HCT116 (cell line): ENCODE measurements at regions not wholly inside any gene's neighbourhood (a gene's known extent, or its start where the extent isn't known, plus 50 kb on each side); places are given as distances from the start of the nearest gene placed in this dataset.

Source experiments
- ATAC-seq: fragments of 200-7000 bp; cut with Tn5 transposase; 2 replicates; pipeline ENCODE4 v1.9.1; 2020; ENCODE audit warnings: mild to moderate bottlenecking, moderate library complexity
- BruUV-seq: library from RNA; stranded (reverse); fragments of 400-500 nt; replicated peaks from 2 replicates; lab custom pipeline; 2021; lab: Mats Ljungman, UMichigan
- CTCF ChIA-PET: fragments of 300-600 bp; sonication (Branson Sonifier 250); formaldehyde crosslinking; loops from one replicate; lab custom pipeline; 2021; ENCODE audit warnings: antibody characterized with exemption; lab: Charles Lee
- POLR2A ChIA-PET: fragments of 300-600, 350-600 bp; sonication (Branson Sonifier 250); formaldehyde crosslinking; loops from one replicate; lab custom pipeline; 2021; ENCODE audit warnings: antibody characterized with exemption; lab: Charles Lee
- RAD21 ChIA-PET, 2 experiments: fragments of 300-600 bp; sonication (Branson Sonifier 250); formaldehyde crosslinking; loops; one replicate each; lab custom pipeline; 2023; ENCODE audit warnings: low total read pairs in 2 of 2; ENCODE audit not compliant: uncharacterized antibody in 2 of 2, unreplicated experiment in 2 of 2, low non-redundant PET in 1 of 2; lab: Charles Lee
- DNase-seq: peaks from one replicate; pipeline ENCODE4 v3.0.0-alpha.2; 2010; ENCODE audit warnings: low read depth, low spot score
- H2AFZ ChIP-seq: fragments of 200-600 bp; shearing (Covaris generic), sonication (generic); 2 replicates; pipeline ENCODE4 v1.6.1; 2017; ENCODE audit warnings: low read depth, mixed run types, mixed read lengths, antibody characterized with exemption, low read length; ENCODE audit not compliant: poor library complexity, severe bottlenecking
- H3K27ac ChIP-seq: 2 replicates; pipeline ENCODE4 v1.5.1; 2012; ENCODE audit warnings: low read depth, low read length
- H3K27me3 ChIP-seq: fragments of 200-600 bp; sonication (generic); 2 replicates; pipeline ENCODE4 v1.6.1; 2016; ENCODE audit warnings: mixed run types, low read length, mixed read lengths; ENCODE audit not compliant: insufficient read depth
- H3K36me3 ChIP-seq, 2 experiments: fragments of 200-500 bp in 1 of 2; fragments of 200-600 bp in 1 of 2; sonication (Bioruptor generic) in 1 of 2; sonication (generic) in 1 of 2; 2 replicates each; pipeline versions ENCODE4 v1.5.1 to v1.6.1; 2014 to 2016; ENCODE audit warnings: low read length in 2 of 2, inconsistent platforms in 1 of 2, mixed read lengths in 1 of 2, mixed run types in 1 of 2; ENCODE audit not compliant: insufficient read depth in 2 of 2, control insufficient read depth in 1 of 2
- H3K4me1 ChIP-seq, 2 experiments: fragments of 200-600 bp in 1 of 2; sonication (generic) in 1 of 2; 2 replicates each; pipeline versions ENCODE4 v1.5.1 to v1.6.1; 2012 to 2017; ENCODE audit warnings: low read length in 2 of 2, inconsistent platforms in 1 of 2, mild to moderate bottlenecking in 1 of 2, mixed read lengths in 1 of 2, mixed run types in 1 of 2, moderate library complexity in 1 of 2; ENCODE audit not compliant: insufficient read depth in 2 of 2, control insufficient read depth in 1 of 2
- H3K4me2 ChIP-seq: fragments of 200-600 bp; sonication (generic); 2 replicates; pipeline ENCODE4 v1.6.1; 2017; ENCODE audit warnings: mixed run types, low read length, mixed read lengths
- H3K4me3 ChIP-seq, 2 experiments: fragments of 200-600 bp in 1 of 2; sonication (generic) in 1 of 2; replicated peaks in 1 of 2; 2 replicates each; pipeline ENCODE4 v1.5.1; 2011 to 2016; ENCODE audit warnings: low read length in 2 of 2, control low read depth in 1 of 2, low read depth in 1 of 2, mild to moderate bottlenecking in 1 of 2, mixed read lengths in 1 of 2, mixed run types in 1 of 2
- H3K79me2 ChIP-seq: fragments of 200-600 bp; sonication (generic); 2 replicates; pipeline ENCODE4 v1.6.1; 2017; ENCODE audit warnings: mild to moderate bottlenecking, mixed run types, low read length, moderate library complexity, mixed read lengths; ENCODE audit not compliant: insufficient read depth
- H3K9ac ChIP-seq: fragments of 200-600 bp; sonication (generic); 2 replicates; pipeline ENCODE4 v1.6.1; 2016; ENCODE audit warnings: low read length, mixed read lengths
- H3K9me2 ChIP-seq: fragments of 200-600 bp; sonication (generic), shearing (Covaris generic); 2 replicates; pipeline ENCODE4 v1.6.1; 2017; ENCODE audit warnings: mixed run types, mild to moderate bottlenecking, moderate library complexity; ENCODE audit not compliant: insufficient read depth
- H3K9me3 ChIP-seq, 2 experiments: fragments of 200-500 bp in 1 of 2; fragments of 200-600 bp in 1 of 2; sonication (Bioruptor generic) in 1 of 2; sonication (generic) in 1 of 2; 2 replicates each; pipeline ENCODE4 v1.6.1; 2014 to 2017; ENCODE audit warnings: low read length in 2 of 2, mixed read lengths in 2 of 2, inconsistent platforms in 1 of 2, low read depth in 1 of 2, mild to moderate bottlenecking in 1 of 2, mixed run types in 1 of 2, moderate library complexity in 1 of 2; ENCODE audit not compliant: control insufficient read depth in 1 of 2, insufficient read depth in 1 of 2
- H4K20me1 ChIP-seq: fragments of 200-600 bp; sonication (generic), shearing (Covaris generic); 2 replicates; pipeline ENCODE4 v1.6.1; 2017; ENCODE audit warnings: mixed run types, mild to moderate bottlenecking, moderate library complexity; ENCODE audit not compliant: insufficient read depth
- CBX3 ChIP-seq: IDR thresholded peaks from 2 replicates; pipeline ENCODE4 v1.6.1; 2012; ENCODE audit warnings: low read depth
- CTCF ChIP-seq, 3 experiments: fragments of 200-600 bp in 1 of 3; sonication (generic) in 1 of 3; IDR thresholded peaks in 2 of 3; conservative IDR thresholded peaks in 1 of 3; 2 replicates each; pipeline ENCODE4 v1.5.1; 2012 to 2017; ENCODE audit warnings: low read depth in 2 of 3, low read length in 2 of 3, antibody characterized with exemption in 1 of 3, borderline replicate concordance in 1 of 3, control low read depth in 1 of 3, mild to moderate bottlenecking in 1 of 3, mixed read lengths in 1 of 3, mixed run types in 1 of 3, moderate library complexity in 1 of 3; ENCODE audit not compliant: insufficient read depth in 1 of 3
- ELF1 ChIP-seq: IDR thresholded peaks from 2 replicates; pipeline ENCODE4 v1.6.1; 2012; ENCODE audit warnings: low read depth, borderline replicate concordance
- EZH2 ChIP-seq: fragments of 200-600 bp; sonication (generic); IDR thresholded peaks from 2 replicates; pipeline ENCODE4 v1.6.1; 2017; ENCODE audit warnings: antibody characterized with exemption, mixed run types
- FOSL1 ChIP-seq: IDR thresholded peaks from 2 replicates; pipeline ENCODE4 v1.6.1; 2012; ENCODE audit warnings: low read depth
- RAD21 ChIP-seq: IDR thresholded peaks from 2 replicates; pipeline ENCODE4 v1.6.1; 2012; ENCODE audit warnings: low read depth, mild to moderate bottlenecking
- REST ChIP-seq: IDR thresholded peaks from 2 replicates; pipeline ENCODE4 v1.6.1; 2012; ENCODE audit warnings: low read depth
- YY1 ChIP-seq: IDR thresholded peaks from 2 replicates; pipeline ENCODE4 v1.6.1; 2011; ENCODE audit warnings: low read length, low read depth, moderate library complexity, mild to moderate bottlenecking; ENCODE audit not compliant: insufficient replicate concordance; ENCODE audit errors: extremely low read depth
- intact Hi-C: fragments of 100-400 bp; cut with micrococcal nuclease; formaldehyde crosslinking; loops from 2 replicates; pipeline ENCODE4 v1.10.0; 2022

GRCh38 chr3:46078712-46079400, 51.6 kb upstream of the XCR1 start:
- ChIA-PET POLR2A (no interaction called here), CTCF (interaction anchor here (0.6 to 4.7 kb wide), 18 partner anchors 10 to 389 kb away, joined by 3 to 38 read pairs (median 4); partner anchors contain the start of genes CCR1, CCR5 and CXCR6)

More at GRCh38 chr3:46078712-46079400, 51.6 kb upstream of the XCR1 start:
- no peak overlapping the region for H3K9ac ChIP-seq
- peak overlapping the region in 1 of 2 experiments; percentile 25; a peak in 2 of 4 replicates for H3K4me3 ChIP-seq
- peak overlapping the region; percentile 94 for H2AFZ ChIP-seq
- peak; percentile 53; the same call in 1 of the 2 replicates for TF ChIP-seq CBX3
- peak; percentile 99 for TF ChIP-seq RAD21
- peak; percentile 95 to 100 (median 100) for TF ChIP-seq CTCF (IDR thresholded peaks at IDR 0.05 in 2 of 3, conservative IDR thresholded peaks at IDR 0.05 in 1 of 3; ENCODE audit: borderline replicate concordance in 1 of 3, insufficient read depth in 1 of 3, low read depth in 2 of 3, low read length in 2 of 3)
- no peak for TF ChIP-seq ELF1
- no peak for TF ChIP-seq REST
- no peak for TF ChIP-seq FOSL1
- TF ChIP-seq YY1, result peak; percentile 27
- no peak for TF ChIP-seq EZH2
- TF ChIP-seq, all 23 proteins: peak for 4
- H3K4me2 ChIP-seq, result peak overlapping the region; percentile 64
- no peaks in the 10 kb centered on the region for H4K20me1 ChIP-seq
- no peaks in the 10 kb centered on the region for H3K36me3 ChIP-seq
- RAD21 ChIA-PET, result interaction anchor here (0.8 to 1.4 kb wide), 5 partner anchors 14 to 299 kb away, joined by 3 to 5 read pairs (median 4); no protein-coding TSS in a partner anchor
- no peaks in the 10 kb centered on the region for H3K9me3 ChIP-seq
- intact Hi-C loops, result loop anchor here (1.0 to 5.0 kb wide), 5 partner anchors 141 to 1042 kb away; no protein-coding TSS in a partner anchor
- no peaks in the 10 kb centered on the region for H3K9me2 ChIP-seq
- no peaks in the 10 kb centered on the region for H3K79me2 ChIP-seq
- no TSS peak for BruUV-seq
- H3K4me1 ChIP-seq, result peaks cover 0 to 19% of the 10 kb centered on the region in 2 experiments; a peak in 1 of 4 replicates
- H3K27ac ChIP-seq, result no peak overlapping the region
- ATAC-seq (peak; percentile 99), DNase-seq (peak; percentile 91)
- H3K27me3 ChIP-seq, result no peaks in the 10 kb centered on the region
